ENCODE measurements at regions not wholly inside any gene's neighbourhood (a gene's known extent, or its start where the extent isn't known, plus 50 kb on each side); places are given as distances from the start of the nearest gene placed in this dataset.
A peak's percentile ranks its signal among the peaks of the same experiment; 100 is the strongest.

DNA sequence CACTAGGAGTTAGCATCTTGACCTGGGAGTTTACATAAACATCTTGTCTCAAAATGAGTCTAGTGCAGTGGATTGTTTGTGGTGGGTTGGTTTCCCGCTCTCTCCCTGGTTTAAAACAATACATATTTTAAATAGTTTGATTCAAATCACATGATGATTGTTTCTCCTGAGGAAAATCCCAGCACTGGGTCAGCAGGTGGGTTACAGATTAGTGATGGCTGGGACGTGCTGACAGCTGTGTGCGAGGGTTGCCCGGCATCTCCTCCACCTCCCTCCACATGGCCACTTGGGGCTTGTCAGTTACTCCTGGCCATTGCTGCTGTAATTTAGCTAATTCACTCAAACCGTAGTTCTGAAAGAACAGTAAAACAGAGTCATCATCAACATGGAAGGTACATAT is 306.4 kb upstream of the CITED2 start:
- no peaks in the 10 kb centered on the region for H3K27me3 ChIP-seq (ENCODE audit: control insufficient read depth in 5 of 5, insufficient read depth in 4 of 5, low read length in 5 of 5)
- no peak overlapping the region for H3K9ac ChIP-seq (ENCODE audit: low read length in 5 of 5)
- H3K27ac ChIP-seq (ENCODE audit: low read depth, low read length) = no peak overlapping the region
- no peaks in the 10 kb centered on the region for H3K9me3 ChIP-seq (ENCODE audit: control insufficient read depth in 5 of 5, low read length in 5 of 5)
- peaks cover 0 to 12% (median 5%) of the 10 kb centered on the region in 5 donors for H3K4me1 ChIP-seq (ENCODE audit: control insufficient read depth in 5 of 5, insufficient read depth in 5 of 5, low read length in 5 of 5)
- no peaks in the 10 kb centered on the region for H3K36me3 ChIP-seq (ENCODE audit: control insufficient read depth in 5 of 5, insufficient read depth in 5 of 5, low read length in 5 of 5)
- H3K4me3 ChIP-seq (ENCODE audit: low read depth in 1 of 5, low read length in 5 of 5) = no peak overlapping the region

DNA sequence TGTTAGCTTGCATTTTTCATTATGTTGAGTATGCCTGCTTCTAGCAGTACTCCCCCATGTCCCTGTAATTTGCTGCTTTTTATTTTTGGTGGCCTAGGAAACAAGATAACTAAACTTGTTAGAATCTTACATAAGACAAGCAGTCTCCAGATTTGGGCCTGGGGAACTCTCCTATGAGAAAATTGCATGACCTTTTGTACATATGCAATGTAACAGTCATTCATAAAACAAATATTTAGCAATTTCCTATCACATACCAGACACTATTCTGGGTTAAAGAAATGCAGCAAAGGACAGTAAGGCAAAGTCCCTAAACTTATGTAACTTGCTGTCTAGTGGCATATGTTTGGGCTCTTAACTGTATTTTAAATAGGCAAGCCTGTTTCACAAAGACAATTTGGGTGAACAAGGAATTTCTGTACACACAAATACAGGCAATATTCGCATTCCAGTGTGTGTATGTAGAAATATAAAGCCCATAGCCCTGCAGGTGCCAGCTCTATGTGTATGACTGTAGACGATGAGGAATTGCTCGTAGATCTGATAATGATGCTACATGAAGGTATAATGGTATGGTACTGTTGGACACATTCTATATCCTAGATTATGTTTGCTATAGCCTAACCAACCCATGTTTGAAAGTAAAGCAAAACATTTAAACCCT is 305.2 kb upstream of the CITED2 start:
- Histone ChIP-seq H3K4me1 (ENCODE audit: control insufficient read depth in 5 of 5, insufficient read depth in 5 of 5, low read length in 5 of 5) (peaks cover 0 to 12% (median 5%) of the 10 kb centered on the region in 5 donors), H3K36me3 (ENCODE audit: control insufficient read depth in 5 of 5, insufficient read depth in 5 of 5, low read length in 5 of 5) (no peaks in the 10 kb centered on the region), H3K27me3 (ENCODE audit: control insufficient read depth in 5 of 5, insufficient read depth in 4 of 5, low read length in 5 of 5) (no peaks in the 10 kb centered on the region), H3K4me3 (ENCODE audit: low read depth in 1 of 5, low read length in 5 of 5) (no peak overlapping the region), H3K9me3 (ENCODE audit: control insufficient read depth in 5 of 5, low read length in 5 of 5) (no peaks in the 10 kb centered on the region), H3K9ac (ENCODE audit: low read length in 5 of 5) (no peak overlapping the region), H3K27ac (ENCODE audit: low read depth, low read length) (peak overlapping the region; percentile 77)

DNA sequence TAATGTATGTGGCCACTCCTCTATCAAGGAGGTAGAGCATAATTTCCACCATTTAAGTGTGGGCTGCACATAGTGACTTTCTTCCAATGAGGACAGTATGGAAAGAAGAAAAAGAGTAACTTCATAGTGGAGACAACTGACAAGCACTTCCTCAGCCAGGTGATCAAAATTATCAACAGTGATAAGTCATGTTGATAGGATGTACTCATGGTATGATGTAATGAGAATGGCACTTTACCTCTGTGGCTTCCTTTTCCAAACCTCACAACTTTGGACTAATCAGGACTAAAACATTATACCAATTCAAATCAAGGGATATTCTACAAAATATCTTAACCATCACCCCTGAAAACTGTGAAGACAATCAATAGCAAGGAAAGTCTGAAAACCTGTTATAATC is 302.3 kb upstream of the CITED2 start:
- no peaks in the 10 kb centered on the region for H3K27me3 ChIP-seq (ENCODE audit: control insufficient read depth in 5 of 5, insufficient read depth in 4 of 5, low read length in 5 of 5)
- H3K4me1 ChIP-seq (ENCODE audit: control insufficient read depth in 5 of 5, insufficient read depth in 5 of 5, low read length in 5 of 5) = peaks cover 0 to 12% (median 5%) of the 10 kb centered on the region in 5 donors
- H3K9me3 ChIP-seq (ENCODE audit: control insufficient read depth in 5 of 5, low read length in 5 of 5) = no peaks in the 10 kb centered on the region
- no peak overlapping the region for H3K9ac ChIP-seq (ENCODE audit: low read length in 5 of 5)
- H3K27ac ChIP-seq (ENCODE audit: low read depth, low read length) = no peak overlapping the region
- H3K4me3 ChIP-seq (ENCODE audit: low read depth in 1 of 5, low read length in 5 of 5) = no peak overlapping the region
- H3K36me3 ChIP-seq (ENCODE audit: control insufficient read depth in 5 of 5, insufficient read depth in 5 of 5, low read length in 5 of 5) = no peaks in the 10 kb centered on the region

DNA sequence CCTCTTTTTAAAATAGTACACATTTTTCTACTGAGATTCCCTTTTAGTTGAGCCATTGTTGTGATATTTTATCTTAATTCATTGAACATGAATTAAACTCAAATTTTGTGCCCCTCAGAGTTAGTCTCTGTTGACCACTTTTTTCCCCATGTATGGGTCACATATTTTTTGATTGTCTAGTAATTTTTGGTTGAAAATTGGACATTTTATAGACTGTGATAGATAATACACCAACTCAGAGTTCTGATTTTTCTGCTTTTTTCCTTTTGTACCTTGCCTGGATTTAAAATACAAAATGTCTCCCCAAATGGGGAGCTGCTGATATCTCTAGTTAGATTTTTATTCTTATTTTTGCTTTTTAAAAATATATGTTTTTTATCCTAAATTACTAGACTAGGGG is 291.8 kb upstream of the CITED2 start:
- Histone ChIP-seq H3K27me3 (ENCODE audit: control insufficient read depth in 5 of 5, insufficient read depth in 4 of 5, low read length in 5 of 5) (no peaks in the 10 kb centered on the region), H3K9ac (ENCODE audit: low read length in 5 of 5) (no peak overlapping the region), H3K4me1 (ENCODE audit: control insufficient read depth in 5 of 5, insufficient read depth in 5 of 5, low read length in 5 of 5) (no peaks in the 10 kb centered on the region), H3K9me3 (ENCODE audit: control insufficient read depth in 5 of 5, low read length in 5 of 5) (peaks cover 0 to 5% (median 0%) of the 10 kb centered on the region in 5 donors), H3K4me3 (ENCODE audit: low read depth in 1 of 5, low read length in 5 of 5) (no peak overlapping the region), H3K36me3 (ENCODE audit: control insufficient read depth in 5 of 5, insufficient read depth in 5 of 5, low read length in 5 of 5) (no peaks in the 10 kb centered on the region), H3K27ac (ENCODE audit: low read depth, low read length) (no peak overlapping the region)

DNA sequence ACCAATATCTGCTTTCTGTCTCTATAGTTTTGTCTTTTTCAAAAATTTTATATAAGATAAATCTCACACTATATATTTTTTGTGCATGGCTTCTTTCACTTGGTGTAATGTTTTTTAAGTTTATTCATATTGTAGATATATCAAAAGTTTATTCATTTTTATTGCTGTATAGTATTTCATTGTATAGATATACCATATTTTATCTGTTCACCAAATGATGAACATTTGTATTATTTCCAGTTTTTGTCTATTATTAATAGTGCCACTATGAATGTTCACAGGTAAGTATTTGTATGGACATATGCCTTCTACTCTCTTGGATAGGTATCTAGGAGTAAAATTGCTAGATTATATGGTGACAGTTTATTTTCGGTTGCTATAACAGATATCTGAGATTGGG is 289.5 kb upstream of the CITED2 start:
- H3K27ac ChIP-seq (ENCODE audit: low read depth, low read length) = no peak overlapping the region
- no peaks in the 10 kb centered on the region for H3K27me3 ChIP-seq (ENCODE audit: control insufficient read depth in 5 of 5, insufficient read depth in 4 of 5, low read length in 5 of 5)
- H3K36me3 ChIP-seq (ENCODE audit: control insufficient read depth in 5 of 5, insufficient read depth in 5 of 5, low read length in 5 of 5) = no peaks in the 10 kb centered on the region
- H3K9ac ChIP-seq (ENCODE audit: low read length in 5 of 5) = no peak overlapping the region
- no peak overlapping the region for H3K4me3 ChIP-seq (ENCODE audit: low read depth in 1 of 5, low read length in 5 of 5)
- H3K9me3 ChIP-seq (ENCODE audit: control insufficient read depth in 5 of 5, low read length in 5 of 5) = peaks cover 0 to 5% (median 0%) of the 10 kb centered on the region in 5 donors
- H3K4me1 ChIP-seq (ENCODE audit: control insufficient read depth in 5 of 5, insufficient read depth in 5 of 5, low read length in 5 of 5) = no peaks in the 10 kb centered on the region

DNA sequence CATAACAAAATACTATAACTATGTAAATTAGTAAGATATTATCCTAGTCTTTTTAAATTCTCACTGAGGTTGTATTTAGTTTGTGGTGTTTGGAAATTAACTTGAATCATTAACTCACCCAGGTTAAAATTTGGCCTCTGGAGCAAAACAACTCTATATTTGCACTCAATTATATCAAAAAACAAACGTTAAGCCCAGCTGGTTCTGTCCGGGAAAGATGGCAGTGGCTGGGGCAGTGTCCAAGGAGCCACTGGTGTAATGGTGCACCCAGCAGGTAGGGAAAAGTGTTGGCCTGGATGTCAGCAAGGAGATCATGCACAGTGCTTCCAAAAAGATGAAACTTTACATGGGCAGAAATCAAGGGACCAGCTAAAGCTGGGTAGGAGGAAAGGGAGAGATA is 285.3 kb upstream of the CITED2 start:
- Histone ChIP-seq H3K27ac (ENCODE audit: low read depth, low read length) (no peak overlapping the region), H3K4me1 (ENCODE audit: control insufficient read depth in 5 of 5, insufficient read depth in 5 of 5, low read length in 5 of 5) (no peaks in the 10 kb centered on the region), H3K4me3 (ENCODE audit: low read depth in 1 of 5, low read length in 5 of 5) (no peak overlapping the region), H3K36me3 (ENCODE audit: control insufficient read depth in 5 of 5, insufficient read depth in 5 of 5, low read length in 5 of 5) (no peaks in the 10 kb centered on the region), H3K9me3 (ENCODE audit: control insufficient read depth in 5 of 5, low read length in 5 of 5) (peaks cover 0 to 5% (median 0%) of the 10 kb centered on the region in 5 donors), H3K27me3 (ENCODE audit: control insufficient read depth in 5 of 5, insufficient read depth in 4 of 5, low read length in 5 of 5) (no peaks in the 10 kb centered on the region), H3K9ac (ENCODE audit: low read length in 5 of 5) (no peak overlapping the region)

DNA sequence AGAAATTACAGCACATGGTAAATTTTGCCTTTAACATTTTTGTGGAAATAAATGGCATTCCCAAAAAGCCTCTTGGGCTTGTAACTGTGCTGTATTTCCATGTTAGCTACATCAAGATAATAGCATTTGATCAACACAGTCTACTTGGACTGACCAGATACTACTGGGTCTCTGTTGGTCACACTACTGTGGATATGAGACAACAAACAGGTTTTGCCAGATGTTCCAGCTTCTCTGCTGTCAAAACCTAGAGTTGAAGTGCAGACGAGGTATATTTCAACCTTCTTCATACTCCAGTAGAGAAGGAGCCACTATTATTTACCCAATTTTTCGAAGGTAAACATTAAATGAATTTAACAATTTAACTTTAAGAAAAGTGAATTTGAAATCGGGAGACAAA is 284.7 kb upstream of the CITED2 start:
- H3K9me3 ChIP-seq (ENCODE audit: control insufficient read depth in 5 of 5, low read length in 5 of 5) = peaks cover 0 to 2% (median 0%) of the 10 kb centered on the region in 5 donors
- H3K27ac ChIP-seq (ENCODE audit: low read depth, low read length) = no peak overlapping the region
- H3K9ac ChIP-seq (ENCODE audit: low read length in 5 of 5) = no peak overlapping the region
- no peaks in the 10 kb centered on the region for H3K27me3 ChIP-seq (ENCODE audit: control insufficient read depth in 5 of 5, insufficient read depth in 4 of 5, low read length in 5 of 5)
- H3K4me1 ChIP-seq (ENCODE audit: control insufficient read depth in 5 of 5, insufficient read depth in 5 of 5, low read length in 5 of 5) = no peaks in the 10 kb centered on the region
- no peaks in the 10 kb centered on the region for H3K36me3 ChIP-seq (ENCODE audit: control insufficient read depth in 5 of 5, insufficient read depth in 5 of 5, low read length in 5 of 5)
- no peak overlapping the region for H3K4me3 ChIP-seq (ENCODE audit: low read depth in 1 of 5, low read length in 5 of 5)

DNA sequence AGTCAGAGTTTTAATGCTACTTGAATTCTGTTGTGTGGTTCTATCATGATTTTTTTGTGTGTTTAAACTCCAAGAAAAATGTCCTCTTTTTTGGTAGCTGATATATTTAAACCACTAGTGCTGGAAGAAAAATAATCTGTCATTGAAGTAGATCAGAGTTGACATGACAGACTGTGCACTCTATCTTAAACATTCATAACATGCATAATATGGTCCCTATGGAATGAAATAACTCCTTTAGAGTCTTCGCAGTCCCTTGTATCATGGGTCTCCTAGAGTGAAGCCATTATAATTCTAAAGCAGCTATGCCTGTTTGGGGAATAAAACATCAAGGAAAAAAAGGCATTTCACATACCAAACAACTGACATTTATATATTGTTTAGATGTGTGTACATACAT is 282.7 kb upstream of the CITED2 start:
- Histone ChIP-seq H3K27ac (ENCODE audit: low read depth, low read length) (no peak overlapping the region), H3K27me3 (ENCODE audit: control insufficient read depth in 5 of 5, insufficient read depth in 4 of 5, low read length in 5 of 5) (no peaks in the 10 kb centered on the region), H3K9ac (ENCODE audit: low read length in 5 of 5) (no peak overlapping the region), H3K9me3 (ENCODE audit: control insufficient read depth in 5 of 5, low read length in 5 of 5) (no peaks in the 10 kb centered on the region), H3K4me1 (ENCODE audit: control insufficient read depth in 5 of 5, insufficient read depth in 5 of 5, low read length in 5 of 5) (no peaks in the 10 kb centered on the region), H3K4me3 (ENCODE audit: low read depth in 1 of 5, low read length in 5 of 5) (no peak overlapping the region), H3K36me3 (ENCODE audit: control insufficient read depth in 5 of 5, insufficient read depth in 5 of 5, low read length in 5 of 5) (no peaks in the 10 kb centered on the region)

DNA sequence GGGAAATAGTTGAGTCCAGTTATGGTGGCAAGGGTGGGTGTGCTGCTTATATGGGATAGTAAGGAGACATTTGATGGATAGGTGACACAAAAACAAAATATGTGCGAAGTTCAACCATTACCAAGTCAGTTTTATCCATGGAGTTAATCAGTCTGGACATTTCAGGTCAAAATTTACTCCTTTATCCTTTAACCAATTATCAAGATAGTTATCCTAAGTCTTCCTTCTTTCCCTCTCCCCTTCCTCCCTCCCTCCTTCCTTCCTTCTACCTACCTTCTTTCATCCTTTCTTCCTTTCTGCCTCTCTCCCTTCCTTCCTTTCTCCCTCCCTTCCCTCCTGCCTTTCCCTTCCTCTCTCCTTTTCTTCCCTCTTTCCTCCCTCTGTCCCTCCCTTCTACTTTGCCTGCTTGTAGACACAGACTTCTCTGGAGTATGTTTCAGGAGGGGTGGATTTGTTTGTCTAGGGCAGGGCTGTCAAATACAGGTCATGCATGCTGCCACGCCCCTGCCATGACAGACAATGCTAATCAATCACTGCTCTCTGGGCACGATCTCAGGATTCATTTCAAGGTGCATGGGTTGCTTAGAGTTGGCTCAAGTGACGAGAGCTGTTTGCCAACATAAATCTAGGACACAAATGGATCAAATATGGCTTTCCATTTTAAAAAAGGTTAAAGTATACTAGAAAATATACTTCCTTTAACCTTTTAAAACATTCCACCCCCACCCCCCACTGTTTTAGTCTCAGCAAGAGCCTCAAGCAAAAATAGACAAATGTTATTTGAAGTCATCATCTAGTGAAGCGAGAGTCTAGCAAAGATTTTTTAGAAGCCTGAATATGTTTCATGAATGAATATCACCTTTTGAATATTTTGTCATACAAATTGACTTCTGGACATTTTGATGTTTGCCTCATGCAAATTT is 281.6 kb upstream of the CITED2 start:
- no peak overlapping the region for H3K9ac ChIP-seq (ENCODE audit: low read length in 5 of 5)
- peaks cover 0 to under 1% (median 0%) of the 10 kb centered on the region in 5 donors for H3K4me1 ChIP-seq (ENCODE audit: control insufficient read depth in 5 of 5, insufficient read depth in 5 of 5, low read length in 5 of 5)
- no peak overlapping the region for H3K4me3 ChIP-seq (ENCODE audit: low read depth in 1 of 5, low read length in 5 of 5)
- no peak overlapping the region for H3K27ac ChIP-seq (ENCODE audit: low read depth, low read length)
- H3K27me3 ChIP-seq (ENCODE audit: control insufficient read depth in 5 of 5, insufficient read depth in 4 of 5, low read length in 5 of 5) = no peaks in the 10 kb centered on the region
- no peaks in the 10 kb centered on the region for H3K36me3 ChIP-seq (ENCODE audit: control insufficient read depth in 5 of 5, insufficient read depth in 5 of 5, low read length in 5 of 5)
- H3K9me3 ChIP-seq (ENCODE audit: control insufficient read depth in 5 of 5, low read length in 5 of 5) = no peaks in the 10 kb centered on the region
